SK-N-SH (cell line): ENCODE measurements at regions not wholly inside any gene's neighbourhood (a gene's known extent, or its start where the extent isn't known, plus 50 kb on each side); places are given as distances from the start of the nearest gene placed in this dataset.

ENCODE experiments used
- CTCF ChIA-PET: fragments of 300-600, 350-600 bp; formaldehyde crosslinking; extraction: SDS; loops from one replicate; lab custom pipeline; 2021; lab: Yijun Ruan, JAX
- POLR2A ChIA-PET: fragments of 350-600 bp; sonication (Branson Sonifier 250); formaldehyde crosslinking; extraction: SDS; loops from one replicate; lab custom pipeline; 2020; ENCODE audit warnings: antibody characterized with exemption, inconsistent platforms; lab: Yijun Ruan, JAX
- DNase-seq: peaks from one replicate; pipeline ENCODE4 v3.0.0; 2012
- H2AFZ ChIP-seq: fragments of 200-600 bp; sonication (generic); 2 replicates; pipeline ENCODE4 v1.8.1; 2016; ENCODE audit warnings: antibody characterized with exemption, mild to moderate bottlenecking, low read depth
- H3F3A ChIP-seq: fragments of 200-600 bp; sonication (generic); replicated peaks from 2 replicates; pipeline ENCODE3; 2016; ENCODE audit warnings: antibody characterized with exemption, mild to moderate bottlenecking; ENCODE audit not compliant: insufficient read depth
- H3K27ac ChIP-seq, 2 experiments: fragments of 200-500 bp in 1 of 2; fragments of 200-600 bp in 1 of 2; sonication (Bioruptor generic) in 1 of 2; sonication (generic), shearing (Covaris generic) in 1 of 2; 2 replicates each; pipeline versions ENCODE4 v1.5.1 to v1.6.1; 2014 to 2016; ENCODE audit warnings: low read depth in 2 of 2, inconsistent platforms in 1 of 2, low read length in 1 of 2, mild to moderate bottlenecking in 1 of 2, mixed read lengths in 1 of 2
- H3K27me3 ChIP-seq: fragments of 200-600 bp; sonication (generic), shearing (Covaris generic); 2 replicates; pipeline ENCODE4 v1.6.1; 2016; ENCODE audit warnings: mixed run types; ENCODE audit not compliant: insufficient read depth
- H3K36me3 ChIP-seq, 2 experiments: fragments of 200-500 bp in 1 of 2; fragments of 200-600 bp in 1 of 2; sonication (Bioruptor generic) in 1 of 2; sonication (generic) in 1 of 2; replicated peaks in 1 of 2; 2 replicates each; pipeline versions ENCODE3 to v1.5.1; 2014 to 2016; ENCODE audit warnings: low read length in 1 of 2, mild to moderate bottlenecking in 1 of 2; ENCODE audit not compliant: insufficient read depth in 2 of 2, control insufficient read depth in 1 of 2
- H3K4me1 ChIP-seq, 2 experiments: fragments of 200-500 bp in 1 of 2; fragments of 200-600 bp in 1 of 2; sonication (Bioruptor generic) in 1 of 2; sonication (generic), shearing (Covaris generic) in 1 of 2; 2 replicates each; pipeline versions ENCODE4 v1.5.1 to v1.6.1; 2014 to 2016; ENCODE audit warnings: low read depth in 1 of 2, low read length in 1 of 2, mixed run types in 1 of 2; ENCODE audit not compliant: insufficient read depth in 2 of 2, control insufficient read depth in 1 of 2
- H3K4me2 ChIP-seq: fragments of 200-600 bp; sonication (generic), shearing (Covaris generic); 2 replicates; pipeline ENCODE4 v1.6.1; 2017; ENCODE audit warnings: mixed run types
- H3K4me3 ChIP-seq, 2 experiments: fragments of 200-500 bp in 1 of 2; fragments of 200-600 bp in 1 of 2; sonication (Bioruptor generic) in 1 of 2; sonication (generic), shearing (Covaris generic) in 1 of 2; 2 replicates each; pipeline versions ENCODE4 v1.5.1 to v1.8.1; 2014 to 2016; ENCODE audit warnings: low read depth in 2 of 2, inconsistent platforms in 1 of 2, low read length in 1 of 2, mild to moderate bottlenecking in 1 of 2, mixed read lengths in 1 of 2, moderate library complexity in 1 of 2
- H3K79me2 ChIP-seq: fragments of 200-600 bp; sonication (generic); 2 replicates; pipeline ENCODE4 v1.8.1; 2017; ENCODE audit warnings: mild to moderate bottlenecking; ENCODE audit not compliant: insufficient read depth
- H3K9ac ChIP-seq: fragments of 200-600 bp; sonication (generic); 2 replicates; pipeline ENCODE4 v1.6.1; 2017; ENCODE audit warnings: mixed run types
- H3K9me2 ChIP-seq: fragments of 200-600 bp; sonication (generic); 2 replicates; pipeline ENCODE4 v1.6.1; 2017; ENCODE audit warnings: mixed run types
- H3K9me3 ChIP-seq: fragments of 200-600 bp; sonication (generic); 2 replicates; pipeline ENCODE4 v1.6.1; 2017; ENCODE audit warnings: mixed run types, mild to moderate bottlenecking, moderate library complexity
- H4K20me1 ChIP-seq: fragments of 200-600 bp; sonication (generic); 2 replicates; pipeline ENCODE4 v1.6.1; 2017; ENCODE audit warnings: mild to moderate bottlenecking, mixed run types; ENCODE audit not compliant: insufficient read depth
- CHD2 ChIP-seq: fragments of 150-350 bp; IDR thresholded peaks from 2 replicates; pipeline ENCODE4 v1.6.1; 2018; ENCODE audit warnings: low read length; ENCODE audit not compliant: partially characterized antibody
- ELF1 ChIP-seq: IDR thresholded peaks from 2 replicates; pipeline ENCODE4 v1.4.0; 2012
- FOXJ3 ChIP-seq: sonication (generic); formaldehyde crosslinking; IDR thresholded peaks from 2 replicates; pipeline ENCODE4 v1.5.1; 2020; ENCODE audit warnings: mild to moderate bottlenecking, missing genetic modification reagents
- GABPA ChIP-seq: IDR thresholded peaks from 2 replicates; pipeline ENCODE4 v1.4.0; 2012; ENCODE audit warnings: low read depth, mild to moderate bottlenecking
- JUND ChIP-seq: IDR thresholded peaks from 2 replicates; pipeline ENCODE4 v1.4.0; 2012
- MXI1 ChIP-seq: IDR thresholded peaks from 2 replicates; pipeline ENCODE4 v1.6.1; 2012; ENCODE audit warnings: mild to moderate bottlenecking, low read depth, low read length, improper control_type of control experiment
- NRF1 ChIP-seq: IDR thresholded peaks from 2 replicates; pipeline ENCODE4 v1.6.1; 2012; ENCODE audit warnings: low read depth, mild to moderate bottlenecking, low read length
- RFX5 ChIP-seq: IDR thresholded peaks from 2 replicates; pipeline ENCODE4 v1.6.1; 2012; ENCODE audit warnings: mild to moderate bottlenecking, improper control_type of control experiment, low read length
- RXRA ChIP-seq: IDR thresholded peaks from 2 replicates; pipeline ENCODE4 v1.4.0; 2012; ENCODE audit warnings: low read depth, mild to moderate bottlenecking, borderline replicate concordance
- SMC3 ChIP-seq: IDR thresholded peaks from 2 replicates; pipeline ENCODE4 v1.6.1; 2012; ENCODE audit warnings: low read depth, low read length, improper control_type of control experiment
- TAF1 ChIP-seq: IDR thresholded peaks from 2 replicates; pipeline ENCODE4 v1.6.1; 2012; ENCODE audit warnings: low read depth, mild to moderate bottlenecking, low read length, moderate library complexity, borderline replicate concordance
- TEAD4 ChIP-seq: IDR thresholded peaks from 2 replicates; pipeline ENCODE4 v1.4.0; 2012; ENCODE audit warnings: mild to moderate bottlenecking, borderline replicate concordance; ENCODE audit not compliant: insufficient read depth
- YY1 ChIP-seq: IDR thresholded peaks from 2 replicates; pipeline ENCODE4 v1.4.0; 2012; ENCODE audit warnings: low read depth, mild to moderate bottlenecking
- WGBS: methylation state at CpG from one replicate; pipeline ENCODE4 v1.1.6; 2017; ENCODE audit warnings: low lambda C conversion rate; 5-methylcytosine and 5-hydroxymethylcytosine counted together
- TF ChIP-seq, protein P1 (sequence below): IDR thresholded peaks from 2 replicates; pipeline ENCODE4 v1.4.0; 2012; ENCODE audit warnings: low read depth, borderline replicate concordance
- TF ChIP-seq, protein P2 (sequence below): IDR thresholded peaks from 2 replicates; pipeline ENCODE4 v1.4.0; 2012; ENCODE audit warnings: low read depth, borderline replicate concordance
- TF ChIP-seq, protein P3 (sequence below): IDR thresholded peaks from 2 replicates; pipeline ENCODE4; 2012
- TF ChIP-seq, protein P4 (sequence below): fragments of 150-350 bp; IDR thresholded peaks from 2 replicates; pipeline ENCODE4 v1.6.1; 2017; ENCODE audit warnings: antibody characterized with exemption, low read length, low read depth, borderline replicate concordance

DNA sequence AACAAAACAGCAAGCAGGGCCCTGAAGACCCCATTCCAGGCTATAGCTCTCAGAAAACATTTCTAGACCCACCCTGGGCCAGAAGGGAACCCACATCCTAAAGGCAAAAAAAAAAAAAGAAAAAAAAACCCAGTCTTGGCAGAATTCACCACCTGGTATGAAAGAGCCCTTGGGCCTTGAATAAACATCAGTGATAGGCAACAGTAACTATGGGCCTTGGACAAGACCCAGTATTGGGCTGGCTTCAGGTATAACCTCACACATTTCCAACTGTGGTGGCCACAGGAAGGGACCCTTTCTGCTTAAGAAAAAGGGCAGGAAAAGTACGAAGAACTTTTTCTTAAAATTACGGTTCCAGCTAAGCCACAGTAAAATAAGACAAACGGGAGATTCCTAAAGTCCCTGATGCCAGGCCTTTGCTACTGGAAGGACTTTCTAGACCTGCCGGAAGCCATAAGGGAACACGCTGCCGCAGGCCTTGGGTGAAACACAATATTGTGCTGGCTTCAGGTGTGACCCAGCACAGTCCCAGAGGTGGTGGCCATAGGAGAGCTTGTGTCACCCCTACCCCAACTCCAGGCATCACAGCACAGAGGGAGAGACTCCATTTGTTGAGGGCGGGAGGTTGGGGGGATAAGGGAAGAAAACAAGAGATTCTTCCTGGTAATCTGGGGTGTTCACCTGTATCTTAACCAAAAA, 505.2 kb upstream of the RGMB start:
- Histone ChIP-seq H3K9ac (no peak overlapping the region), H3K9me3 (no peaks in the 10 kb centered on the region), H3K27ac (no peak overlapping the region), H3F3A (no peaks in the 10 kb centered on the region), H3K79me2 (no peaks in the 10 kb centered on the region), H2AFZ (no peak overlapping the region)
- CTCF ChIA-PET: interaction anchor here (1.0 kb wide), 1 partner anchor 8 kb away, joined by 3 read pairs; no protein-coding TSS in a partner anchor
- DNase-seq: no peak
- TF ChIP-seq ELF1 (no peak), RXRA (no peak), NRF1 (no peak), RFX5 (no peak), FOXJ3 (CRISPR knock-in tag) (no peak), SMC3 (no peak), MXI1 (no peak), TEAD4 (no peak), JUND (no peak), GABPA (no peak), YY1 (no peak), TAF1 (no peak), CHD2 (no peak)
- TF ChIP-seq, protein P1, sequence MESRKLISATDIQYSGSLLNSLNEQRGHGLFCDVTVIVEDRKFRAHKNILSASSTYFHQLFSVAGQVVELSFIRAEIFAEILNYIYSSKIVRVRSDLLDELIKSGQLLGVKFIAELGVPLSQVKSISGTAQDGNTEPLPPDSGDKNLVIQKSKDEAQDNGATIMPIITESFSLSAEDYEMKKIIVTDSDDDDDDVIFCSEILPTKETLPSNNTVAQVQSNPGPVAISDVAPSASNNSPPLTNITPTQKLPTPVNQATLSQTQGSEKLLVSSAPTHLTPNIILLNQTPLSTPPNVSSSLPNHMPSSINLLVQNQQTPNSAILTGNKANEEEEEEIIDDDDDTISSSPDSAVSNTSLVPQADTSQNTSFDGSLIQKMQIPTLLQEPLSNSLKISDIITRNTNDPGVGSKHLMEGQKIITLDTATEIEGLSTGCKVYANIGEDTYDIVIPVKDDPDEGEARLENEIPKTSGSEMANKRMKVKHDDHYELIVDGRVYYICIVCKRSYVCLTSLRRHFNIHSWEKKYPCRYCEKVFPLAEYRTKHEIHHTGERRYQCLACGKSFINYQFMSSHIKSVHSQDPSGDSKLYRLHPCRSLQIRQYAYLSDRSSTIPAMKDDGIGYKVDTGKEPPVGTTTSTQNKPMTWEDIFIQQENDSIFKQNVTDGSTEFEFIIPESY: no peak
- TF ChIP-seq, protein P2, sequence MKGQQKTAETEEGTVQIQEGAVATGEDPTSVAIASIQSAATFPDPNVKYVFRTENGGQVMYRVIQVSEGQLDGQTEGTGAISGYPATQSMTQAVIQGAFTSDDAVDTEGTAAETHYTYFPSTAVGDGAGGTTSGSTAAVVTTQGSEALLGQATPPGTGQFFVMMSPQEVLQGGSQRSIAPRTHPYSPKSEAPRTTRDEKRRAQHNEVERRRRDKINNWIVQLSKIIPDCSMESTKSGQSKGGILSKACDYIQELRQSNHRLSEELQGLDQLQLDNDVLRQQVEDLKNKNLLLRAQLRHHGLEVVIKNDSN: no peak
- TF ChIP-seq, protein P3, sequence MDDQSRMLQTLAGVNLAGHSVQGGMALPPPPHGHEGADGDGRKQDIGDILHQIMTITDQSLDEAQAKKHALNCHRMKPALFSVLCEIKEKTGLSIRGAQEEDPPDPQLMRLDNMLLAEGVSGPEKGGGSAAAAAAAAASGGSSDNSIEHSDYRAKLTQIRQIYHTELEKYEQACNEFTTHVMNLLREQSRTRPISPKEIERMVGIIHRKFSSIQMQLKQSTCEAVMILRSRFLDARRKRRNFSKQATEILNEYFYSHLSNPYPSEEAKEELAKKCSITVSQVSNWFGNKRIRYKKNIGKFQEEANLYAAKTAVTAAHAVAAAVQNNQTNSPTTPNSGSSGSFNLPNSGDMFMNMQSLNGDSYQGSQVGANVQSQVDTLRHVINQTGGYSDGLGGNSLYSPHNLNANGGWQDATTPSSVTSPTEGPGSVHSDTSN: no peak
- TF ChIP-seq, protein P4, sequence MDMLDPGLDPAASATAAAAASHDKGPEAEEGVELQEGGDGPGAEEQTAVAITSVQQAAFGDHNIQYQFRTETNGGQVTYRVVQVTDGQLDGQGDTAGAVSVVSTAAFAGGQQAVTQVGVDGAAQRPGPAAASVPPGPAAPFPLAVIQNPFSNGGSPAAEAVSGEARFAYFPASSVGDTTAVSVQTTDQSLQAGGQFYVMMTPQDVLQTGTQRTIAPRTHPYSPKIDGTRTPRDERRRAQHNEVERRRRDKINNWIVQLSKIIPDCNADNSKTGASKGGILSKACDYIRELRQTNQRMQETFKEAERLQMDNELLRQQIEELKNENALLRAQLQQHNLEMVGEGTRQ: no peak
- TF ChIP-seq, all 33 proteins: peak for 0
- H3K4me1 ChIP-seq: no peaks in the 10 kb centered on the region
- H3K4me2 ChIP-seq: no peak overlapping the region
- WGBS: 96% methylated on average over 6 of the region's 7 CpGs
- no peaks in the 10 kb centered on the region for H3K9me2 ChIP-seq
- POLR2A ChIA-PET: no interaction called here
- no peaks in the 10 kb centered on the region for H3K27me3 ChIP-seq
- H3K4me3 ChIP-seq: no peak overlapping the region
- no peaks in the 10 kb centered on the region for H3K36me3 ChIP-seq
- H4K20me1 ChIP-seq: no peaks in the 10 kb centered on the region
